ENCODE measurements at regions not wholly inside any gene's neighbourhood (a gene's known extent, or its start where the extent isn't known, plus 50 kb on each side); places are given as distances from the start of the nearest gene placed in this dataset.

GRCh38 chr17:79497777-79498348 is 113.0 kb downstream of the RBFOX3 start:
- no peak for ATAC-seq
- Mint-ChIP-seq H3K27me3 (peaks cover 14% of the 10 kb centered on the region), H3K9me3 (peaks cover 3% of the 10 kb centered on the region), H3K4me1 (ENCODE audit: low read depth) (no peaks in the 10 kb centered on the region), H3K27ac (no peak overlapping the region), H3K36me3 (ENCODE audit: low read depth) (no peaks in the 10 kb centered on the region), H3K4me3 (no peak overlapping the region)
- intact Hi-C loops (cut with micrococcal nuclease), result no loop called here
- ChIA-PET POLR2A (no interaction called here), CTCF (no interaction called here)
- no peak for TF ChIP-seq CTCF (IDR thresholded peaks at IDR 0.05)
- no peak for DNase-seq

DNA sequence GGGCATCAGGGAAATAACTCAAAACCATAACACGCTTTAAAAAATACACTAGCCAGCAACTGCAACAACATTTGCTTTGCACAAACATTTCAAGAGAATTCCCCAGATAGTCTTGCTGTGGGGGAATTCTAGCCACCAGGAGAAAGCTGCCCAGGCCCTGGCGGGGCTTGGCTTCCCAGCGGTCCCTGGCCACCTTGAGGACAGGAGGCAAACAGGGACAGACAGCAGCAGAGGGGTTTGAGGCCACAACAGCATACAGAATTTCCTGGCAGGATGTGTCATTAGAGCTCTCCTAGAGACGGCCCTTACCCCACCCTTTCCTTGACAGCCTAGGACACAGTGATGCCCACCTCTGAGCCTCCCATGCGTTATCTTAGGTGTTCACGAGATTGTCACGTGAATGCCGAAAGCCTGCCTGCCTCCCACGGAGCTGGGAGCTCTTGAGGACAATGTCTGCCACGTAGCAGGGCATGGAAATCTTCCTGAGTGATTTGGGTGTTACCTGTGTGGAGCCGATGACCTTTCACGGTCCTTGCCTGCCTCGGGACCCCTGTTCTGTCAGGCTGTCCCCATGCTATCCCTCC is 114.3 kb downstream of the RBFOX3 start:
- no peak for TF ChIP-seq CTCF (IDR thresholded peaks at IDR 0.05)
- ATAC-seq, result no peak
- ChIA-PET CTCF (no interaction called here), POLR2A (no interaction called here)
- intact Hi-C loops (cut with micrococcal nuclease), result no loop called here
- no peaks in the 10 kb centered on the region for H3K4me1 Mint-ChIP-seq (ENCODE audit: low read depth)
- H3K9me3 Mint-ChIP-seq, result peaks cover 6% of the 10 kb centered on the region
- H3K27me3 Mint-ChIP-seq, result peaks cover 11% of the 10 kb centered on the region
- no peak overlapping the region for H3K27ac Mint-ChIP-seq
- H3K36me3 Mint-ChIP-seq (ENCODE audit: low read depth), result no peaks in the 10 kb centered on the region
- no peak for DNase-seq
- no peak overlapping the region for H3K4me3 Mint-ChIP-seq

DNA sequence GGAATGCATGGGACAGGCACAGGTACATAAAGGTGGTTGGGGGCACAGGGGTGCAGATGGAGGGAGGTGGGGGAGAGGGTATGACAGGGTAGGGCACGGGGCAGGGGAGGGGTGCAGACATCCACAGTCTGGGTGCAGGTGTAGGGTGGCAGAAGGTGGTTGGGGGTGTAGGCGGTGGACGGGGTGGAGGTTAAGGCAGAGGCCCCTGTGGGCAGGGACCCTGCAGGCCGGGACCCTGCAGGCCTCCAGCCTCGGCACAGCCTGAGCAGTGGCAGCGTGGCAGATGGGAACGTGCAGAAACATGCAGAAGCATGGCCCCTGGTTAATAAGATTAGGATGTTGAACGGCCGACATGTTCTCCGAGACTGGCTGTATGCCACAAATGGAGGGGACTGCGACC is 115.2 kb downstream of the RBFOX3 start:
- ChIA-PET POLR2A (no interaction called here), CTCF (no interaction called here)
- intact Hi-C loops (cut with micrococcal nuclease), result no loop called here
- Mint-ChIP-seq H3K4me1 (ENCODE audit: low read depth) (no peaks in the 10 kb centered on the region), H3K27ac (no peak overlapping the region), H3K36me3 (ENCODE audit: low read depth) (no peaks in the 10 kb centered on the region), H3K9me3 (peaks cover 6% of the 10 kb centered on the region), H3K27me3 (peaks cover 14% of the 10 kb centered on the region), H3K4me3 (no peak overlapping the region)
- DNase-seq (no peak), ATAC-seq (no peak)
- no peak for TF ChIP-seq CTCF (IDR thresholded peaks at IDR 0.05)

- intact Hi-C loops (cut with micrococcal nuclease), result no loop called here
- POLR2A ChIA-PET, result no interaction called here
- TF ChIP-seq CTCF (IDR thresholded peaks at IDR 0.05), result no peak
- H3K36me3 Mint-ChIP-seq (ENCODE audit: low read depth), result no peaks in the 10 kb centered on the region
- H3K27ac Mint-ChIP-seq, result no peak overlapping the region
- DNase-seq (no peak), ATAC-seq (no peak)
- peaks cover 6% of the 10 kb centered on the region for H3K9me3 Mint-ChIP-seq
- CTCF ChIA-PET, result no interaction called here
- no peaks in the 10 kb centered on the region for H3K4me1 Mint-ChIP-seq (ENCODE audit: low read depth)
- H3K27me3 Mint-ChIP-seq, result peaks cover 21% of the 10 kb centered on the region
- no peak overlapping the region for H3K4me3 Mint-ChIP-seq
These were observed 119.8 kb downstream of the RBFOX3 start for GRCh38 chr17:79491006-79491405.

DNA sequence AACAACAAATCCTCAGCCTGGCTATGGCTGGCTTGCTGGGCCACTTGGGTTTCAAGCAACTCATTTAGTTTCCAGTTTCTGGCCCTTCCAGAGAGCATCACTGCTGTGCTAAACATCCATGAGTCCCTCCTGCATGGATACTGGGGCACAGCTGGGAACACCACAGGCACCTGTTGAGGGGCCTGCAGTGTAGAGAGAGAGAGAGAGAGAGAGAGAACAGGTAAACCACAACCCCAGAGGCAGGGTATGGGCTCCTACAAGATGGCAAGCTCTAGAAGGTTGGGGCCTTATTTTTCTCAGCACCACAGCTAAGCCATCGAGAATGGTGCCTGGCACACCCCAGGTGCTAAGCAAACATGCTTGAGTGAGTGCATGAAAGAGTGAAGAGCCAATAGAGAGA is 120.3 kb downstream of the RBFOX3 start:
- intact Hi-C loops (cut with micrococcal nuclease), result no loop called here
- H3K4me3 Mint-ChIP-seq, result no peak overlapping the region

More for the DNA sequence above, 120.3 kb downstream of the RBFOX3 start:
- no peak for DNase-seq
- ChIA-PET CTCF (no interaction called here), POLR2A (no interaction called here)
- Mint-ChIP-seq H3K36me3 (ENCODE audit: low read depth) (no peaks in the 10 kb centered on the region), H3K27me3 (peaks cover 24% of the 10 kb centered on the region), H3K9me3 (peaks cover 6% of the 10 kb centered on the region), H3K4me1 (ENCODE audit: low read depth) (no peaks in the 10 kb centered on the region), H3K27ac (no peak overlapping the region)
- no peak for TF ChIP-seq CTCF (IDR thresholded peaks at IDR 0.05)
- ATAC-seq, result no peak
